ENCODE measurements at regions not wholly inside any gene's neighbourhood (a gene's known extent, or its start where the extent isn't known, plus 50 kb on each side); places are given as distances from the start of the nearest gene placed in this dataset.

GRCh38 chr9:118594428-118594827, 774.8 kb downstream of the BRINP1 start:
- H3K4me1 Mint-ChIP-seq (ENCODE audit: low read depth) = no peaks in the 10 kb centered on the region
- H3K27ac Mint-ChIP-seq = no peak overlapping the region
- H3K4me3 Mint-ChIP-seq (ENCODE audit: low read depth) = no peak overlapping the region

GRCh38 chr9:118595719-118596305, 773.4 kb downstream of the BRINP1 start:
- TF ChIP-seq CTCF (IDR thresholded peaks at IDR 0.05; ENCODE audit: unreplicated experiment) = peak; percentile 60

More at GRCh38 chr9:118594428-118594827, 774.8 kb downstream of the BRINP1 start:
- no peak for TF ChIP-seq CTCF (IDR thresholded peaks at IDR 0.05; ENCODE audit: unreplicated experiment)
- Mint-ChIP-seq H3K36me3 (ENCODE audit: insufficient read depth) (no peaks in the 10 kb centered on the region), H3K9me3 (ENCODE audit: low read depth) (no peaks in the 10 kb centered on the region), H3K27me3 (peaks cover 9% of the 10 kb centered on the region)
- DNase-seq (ENCODE audit: low spot score, unreplicated experiment) = no peak

GRCh38 chr9:118596374-118597015, 772.7 kb downstream of the BRINP1 start:
- TF ChIP-seq CTCF (IDR thresholded peaks at IDR 0.05; ENCODE audit: unreplicated experiment) = no peak

More at GRCh38 chr9:118595719-118596305, 773.4 kb downstream of the BRINP1 start:
- Mint-ChIP-seq H3K4me3 (ENCODE audit: low read depth) (no peak overlapping the region), H3K27ac (no peak overlapping the region), H3K27me3 (peaks cover 9% of the 10 kb centered on the region), H3K36me3 (ENCODE audit: insufficient read depth) (no peaks in the 10 kb centered on the region), H3K4me1 (ENCODE audit: low read depth) (no peaks in the 10 kb centered on the region), H3K9me3 (ENCODE audit: low read depth) (no peaks in the 10 kb centered on the region)
- DNase-seq (ENCODE audit: low spot score, unreplicated experiment) = no peak

GRCh38 chr9:118606668-118607067, 762.6 kb downstream of the BRINP1 start:
- no peaks in the 10 kb centered on the region for H3K36me3 Mint-ChIP-seq (ENCODE audit: insufficient read depth)
- no peaks in the 10 kb centered on the region for H3K4me1 Mint-ChIP-seq (ENCODE audit: low read depth)
- H3K27ac Mint-ChIP-seq = no peak overlapping the region
- peaks cover 3% of the 10 kb centered on the region for H3K9me3 Mint-ChIP-seq (ENCODE audit: low read depth)
- no peak overlapping the region for H3K4me3 Mint-ChIP-seq (ENCODE audit: low read depth)
- H3K27me3 Mint-ChIP-seq = no peaks in the 10 kb centered on the region
- no peak for DNase-seq (ENCODE audit: low spot score, unreplicated experiment)
- no peak for TF ChIP-seq CTCF (IDR thresholded peaks at IDR 0.05; ENCODE audit: unreplicated experiment)

More at GRCh38 chr9:118596374-118597015, 772.7 kb downstream of the BRINP1 start:
- no peak overlapping the region for H3K27ac Mint-ChIP-seq
- H3K36me3 Mint-ChIP-seq (ENCODE audit: insufficient read depth) = no peaks in the 10 kb centered on the region
- no peak overlapping the region for H3K4me3 Mint-ChIP-seq (ENCODE audit: low read depth)
- H3K27me3 Mint-ChIP-seq = peaks cover 9% of the 10 kb centered on the region
- H3K4me1 Mint-ChIP-seq (ENCODE audit: low read depth) = no peaks in the 10 kb centered on the region
- H3K9me3 Mint-ChIP-seq (ENCODE audit: low read depth) = no peaks in the 10 kb centered on the region
- no peak for DNase-seq (ENCODE audit: low spot score, unreplicated experiment)

- TF ChIP-seq CTCF (IDR thresholded peaks at IDR 0.05; ENCODE audit: unreplicated experiment) = no peak
- H3K27ac Mint-ChIP-seq = no peak overlapping the region
Measured at GRCh38 chr9:118609355-118610044, 759.7 kb downstream of the BRINP1 start.

More at GRCh38 chr9:118609355-118610044, 759.7 kb downstream of the BRINP1 start:
- DNase-seq (ENCODE audit: low spot score, unreplicated experiment) = no peak
- Mint-ChIP-seq H3K27me3 (no peaks in the 10 kb centered on the region), H3K4me3 (ENCODE audit: low read depth) (no peak overlapping the region), H3K9me3 (ENCODE audit: low read depth) (peaks cover 9% of the 10 kb centered on the region), H3K36me3 (ENCODE audit: insufficient read depth) (no peaks in the 10 kb centered on the region), H3K4me1 (ENCODE audit: low read depth) (no peaks in the 10 kb centered on the region)

Data from progenitor cell of endocrine pancreas (in vitro differentiated cells).